HepG2 (cell line): ENCODE measurements at regions not wholly inside any gene's neighbourhood (a gene's known extent, or its start where the extent isn't known, plus 50 kb on each side); places are given as distances from the start of the nearest gene placed in this dataset.

ENCODE experiments used
- ATAC-seq: fragments of 200-7000 bp; cut with Tn5 transposase; 3 replicates; pipeline ENCODE4 v1.9.1; 2020; ENCODE audit warnings: mild to moderate bottlenecking, moderate library complexity
- BruUV-seq: library from RNA; stranded (reverse); fragments of 400-500 nt; replicated peaks from 2 replicates; lab custom pipeline; 2021; lab: Mats Ljungman, UMichigan
- CTCF ChIA-PET: fragments of 300-600 bp; formaldehyde crosslinking; extraction: SDS; loops from one replicate; lab custom pipeline; 2021; ENCODE audit warnings: low total read pairs, inconsistent platforms, low intra/inter-chr PET ratio; lab: Yijun Ruan, JAX
- POLR2A ChIA-PET: fragments of 350-600 bp; sonication (Branson Sonifier 250); formaldehyde crosslinking; loops from one replicate; lab custom pipeline; 2020; ENCODE audit warnings: antibody characterized with exemption, inconsistent platforms; lab: Yijun Ruan, JAX
- DNase-seq: peaks from one replicate; pipeline ENCODE4 v3.0.0-alpha.2; 2015; ENCODE audit warnings: low spot score
- FAIRE-seq: peaks from 3 replicates; lab custom pipeline; 2011; peaks lifted over from hg19 to GRCh38; lab: Jason Lieb, UNC
- H2AFZ ChIP-seq: one replicate; pipeline ENCODE4 v1.6.1; 2011; ENCODE audit warnings: low read length, inconsistent platforms
- H3K27ac ChIP-seq: fragments of 300-600 bp; 3 replicates; pipeline ENCODE4 v1.8.0; 2011; ENCODE audit warnings: mixed run types, mild to moderate bottlenecking, mixed read lengths, low read length, inconsistent platforms; ENCODE audit not compliant: insufficient read depth; ENCODE audit errors: extremely low read length
- H3K27me3 ChIP-seq, 2 experiments: fragments of 200-600 bp in 1 of 2; 2 replicates in 1 of 2; 3 replicates in 1 of 2; pipeline versions ENCODE4 v1.6.0 to v1.8.0; 2011; ENCODE audit warnings: low read length in 2 of 2, mild to moderate bottlenecking in 2 of 2, moderate library complexity in 2 of 2, inconsistent platforms in 1 of 2; ENCODE audit not compliant: insufficient read depth in 2 of 2, control insufficient read depth in 1 of 2
- H3K36me3 ChIP-seq, 2 experiments: fragments of 200-600 bp in 1 of 2; replicated peaks in 1 of 2; 2 replicates in 1 of 2; 3 replicates in 1 of 2; pipeline versions ENCODE4 v1.5.1 to v1.8.0; 2011; ENCODE audit warnings: low read length in 2 of 2, inconsistent platforms in 1 of 2; ENCODE audit not compliant: insufficient read depth in 2 of 2, control insufficient read depth in 1 of 2
- H3K4me1 ChIP-seq: 2 replicates; pipeline ENCODE4 v1.5.1; 2012; ENCODE audit warnings: low read length, inconsistent platforms; ENCODE audit not compliant: insufficient read depth
- H3K4me2 ChIP-seq: 2 replicates; pipeline ENCODE4 v1.6.0; 2011; ENCODE audit warnings: low read depth, low read length, inconsistent platforms
- H3K4me3 ChIP-seq, 3 experiments: fragments of 200-600 bp in 1 of 3; sonication (generic), shearing (Covaris generic) in 1 of 3; replicated peaks in 1 of 3; 2 replicates each; pipeline ENCODE4 v1.5.1; 2011 to 2016; ENCODE audit warnings: low read length in 3 of 3, inconsistent platforms in 2 of 3, low read depth in 2 of 3, mild to moderate bottlenecking in 2 of 3, control low read depth in 1 of 3, mixed read lengths in 1 of 3; ENCODE audit not compliant: insufficient read depth in 1 of 3
- H3K79me2 ChIP-seq: one replicate; pipeline ENCODE4 v1.6.1; 2011; ENCODE audit warnings: low read length, inconsistent platforms; ENCODE audit not compliant: insufficient read depth
- H3K9ac ChIP-seq: 2 replicates; pipeline ENCODE4 v1.6.0; 2011; ENCODE audit warnings: mild to moderate bottlenecking, low read depth, low read length, inconsistent platforms; ENCODE audit not compliant: insufficient read depth
- H3K9me3 ChIP-seq: 2 replicates; pipeline ENCODE4 v1.5.1; 2012; ENCODE audit warnings: mild to moderate bottlenecking, low read length
- H4K20me1 ChIP-seq: 2 replicates; pipeline ENCODE4 v1.6.0; 2011; ENCODE audit warnings: inconsistent platforms, mild to moderate bottlenecking, low read length, moderate library complexity; ENCODE audit not compliant: insufficient read depth
- CREM ChIP-seq, 2 experiments: sonication (generic) in 1 of 2; formaldehyde crosslinking in 1 of 2; IDR thresholded peaks; 2 replicates each; pipeline versions ENCODE4 v1.4.0 to v1.6.1; 2016 to 2020; ENCODE audit warnings: antibody characterized with exemption in 1 of 2, mild to moderate bottlenecking in 1 of 2, missing genetic modification reagents in 1 of 2
- EP300 ChIP-seq, 3 experiments: sonication (generic) in 1 of 3; formaldehyde crosslinking in 1 of 3; IDR thresholded peaks; 2 replicates each; pipeline versions ENCODE4 v1.5.1 to v1.6.1; 2011 to 2020; ENCODE audit warnings: low read depth in 2 of 3, low read length in 2 of 3, borderline replicate concordance in 1 of 3, improper control_type of control experiment in 1 of 3, mild to moderate bottlenecking in 1 of 3, missing genetic modification reagents in 1 of 3, moderate library complexity in 1 of 3
- HDAC2 ChIP-seq: sonication (generic); formaldehyde crosslinking; IDR thresholded peaks from 2 replicates; pipeline ENCODE4 v1.4.0; 2020; ENCODE audit warnings: missing genetic modification reagents
- ZBTB21 ChIP-seq: sonication (generic); formaldehyde crosslinking; IDR thresholded peaks from 2 replicates; pipeline ENCODE4 v1.4.0; 2020; ENCODE audit warnings: missing genetic modification reagents
- ZFP82 ChIP-seq: sonication (generic); formaldehyde crosslinking; IDR thresholded peaks from 2 replicates; pipeline ENCODE4 v1.5.1; 2020; ENCODE audit warnings: mild to moderate bottlenecking, missing genetic modification reagents, borderline replicate concordance
- ZNF564 ChIP-seq: sonication (generic); formaldehyde crosslinking; IDR thresholded peaks from 2 replicates; pipeline ENCODE4 v1.8.1; 2023; ENCODE audit warnings: mild to moderate bottlenecking, missing genetic modification reagents
- ZNF776 ChIP-seq: sonication (generic); formaldehyde crosslinking; IDR thresholded peaks from 2 replicates; pipeline ENCODE4 v1.4.0; 2020; ENCODE audit warnings: mild to moderate bottlenecking, missing genetic modification reagents
- WGBS: methylation state at CpG from one replicate; pipeline ENCODE4 v1.1.6; 2017; ENCODE audit warnings: low lambda C conversion rate; 5-methylcytosine and 5-hydroxymethylcytosine counted together
- in situ Hi-C: cut with HindIII; loops from 2 replicates; pipeline ENCODE4 v1.10.0; 2017; ENCODE audit warnings: low pct_unique_long_range_greater_than_20kb; ENCODE audit not compliant: extremely low pct_ligation_motif_present
- intact Hi-C: fragments of 100-400 bp; cut with micrococcal nuclease; formaldehyde crosslinking; loops from one replicate; pipeline ENCODE4 v1.10.0; 2022; ENCODE audit not compliant: unreplicated experiment
- TF ChIP-seq, protein P1 (sequence below): sonication (generic); formaldehyde crosslinking; IDR thresholded peaks from 2 replicates; pipeline ENCODE4 v1.9.0; 2021; ENCODE audit warnings: mild to moderate bottlenecking, missing genetic modification reagents

DNA sequence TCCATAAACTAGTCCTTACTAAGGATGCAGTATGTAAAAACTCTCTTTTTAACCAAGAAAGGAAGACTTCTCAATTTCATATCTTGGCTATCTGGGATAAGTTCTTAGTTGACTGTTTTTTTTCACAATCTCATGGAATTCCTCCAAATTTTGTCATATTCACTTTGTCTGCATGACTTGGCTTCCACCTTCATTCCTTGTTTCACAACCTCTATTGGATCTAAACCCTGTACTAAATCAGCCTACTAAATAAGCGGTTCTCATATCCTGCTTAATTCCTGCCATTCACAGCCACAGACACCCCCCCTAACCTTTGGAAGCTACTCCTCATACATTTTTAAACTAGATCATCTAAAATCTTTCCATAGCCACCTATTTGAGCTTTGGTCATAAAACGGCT is 370.6 kb upstream of the NAALADL2 start (continued):
- TF ChIP-seq EP300 (IDR thresholded peaks at IDR 0.05; ENCODE audit: low read depth in 2 of 2, low read length in 2 of 2) (no peak), EP300 (CRISPR knock-in tag; IDR thresholded peaks at IDR 0.05; ENCODE audit: borderline replicate concordance) (no peak)
- TF ChIP-seq, all 625 proteins: peak for 0

DNA sequence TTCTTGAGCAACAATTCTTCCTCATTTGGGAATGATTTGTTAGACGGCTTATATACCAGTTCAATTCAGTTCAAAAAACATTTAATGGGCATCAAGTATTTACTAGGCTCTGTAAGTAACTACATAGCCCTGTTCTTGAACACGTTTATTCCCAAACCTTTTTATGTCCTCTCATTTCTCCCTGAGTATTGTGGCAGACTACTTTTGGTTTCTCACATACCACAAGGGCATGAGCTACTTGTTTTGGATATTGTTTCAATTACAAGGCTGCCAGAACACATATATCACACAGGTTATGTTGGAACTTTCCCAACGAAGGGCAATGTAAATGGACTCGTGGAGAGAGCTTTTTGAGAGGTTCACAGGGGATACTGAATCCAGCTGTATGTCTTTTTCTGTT is 363.8 kb upstream of the NAALADL2 start:
- POLR2A ChIA-PET = no interaction called here
- no TSS peak for BruUV-seq

More for the DNA sequence above, 363.8 kb upstream of the NAALADL2 start:
- H3K27me3 ChIP-seq = no peaks in the 10 kb centered on the region
- CTCF ChIA-PET = no interaction called here
- TF ChIP-seq ZNF564 (CRISPR knock-in tag) (no peak), CREM (IDR thresholded peaks at IDR 0.05) (no peak), CREM (CRISPR knock-in tag; IDR thresholded peaks at IDR 0.05) (no peak), HDAC2 (no peak), ZNF776 (CRISPR knock-in tag) (no peak), ZFP82 (CRISPR knock-in tag) (no peak), ZBTB21 (no peak)
- TF ChIP-seq, protein P1, sequence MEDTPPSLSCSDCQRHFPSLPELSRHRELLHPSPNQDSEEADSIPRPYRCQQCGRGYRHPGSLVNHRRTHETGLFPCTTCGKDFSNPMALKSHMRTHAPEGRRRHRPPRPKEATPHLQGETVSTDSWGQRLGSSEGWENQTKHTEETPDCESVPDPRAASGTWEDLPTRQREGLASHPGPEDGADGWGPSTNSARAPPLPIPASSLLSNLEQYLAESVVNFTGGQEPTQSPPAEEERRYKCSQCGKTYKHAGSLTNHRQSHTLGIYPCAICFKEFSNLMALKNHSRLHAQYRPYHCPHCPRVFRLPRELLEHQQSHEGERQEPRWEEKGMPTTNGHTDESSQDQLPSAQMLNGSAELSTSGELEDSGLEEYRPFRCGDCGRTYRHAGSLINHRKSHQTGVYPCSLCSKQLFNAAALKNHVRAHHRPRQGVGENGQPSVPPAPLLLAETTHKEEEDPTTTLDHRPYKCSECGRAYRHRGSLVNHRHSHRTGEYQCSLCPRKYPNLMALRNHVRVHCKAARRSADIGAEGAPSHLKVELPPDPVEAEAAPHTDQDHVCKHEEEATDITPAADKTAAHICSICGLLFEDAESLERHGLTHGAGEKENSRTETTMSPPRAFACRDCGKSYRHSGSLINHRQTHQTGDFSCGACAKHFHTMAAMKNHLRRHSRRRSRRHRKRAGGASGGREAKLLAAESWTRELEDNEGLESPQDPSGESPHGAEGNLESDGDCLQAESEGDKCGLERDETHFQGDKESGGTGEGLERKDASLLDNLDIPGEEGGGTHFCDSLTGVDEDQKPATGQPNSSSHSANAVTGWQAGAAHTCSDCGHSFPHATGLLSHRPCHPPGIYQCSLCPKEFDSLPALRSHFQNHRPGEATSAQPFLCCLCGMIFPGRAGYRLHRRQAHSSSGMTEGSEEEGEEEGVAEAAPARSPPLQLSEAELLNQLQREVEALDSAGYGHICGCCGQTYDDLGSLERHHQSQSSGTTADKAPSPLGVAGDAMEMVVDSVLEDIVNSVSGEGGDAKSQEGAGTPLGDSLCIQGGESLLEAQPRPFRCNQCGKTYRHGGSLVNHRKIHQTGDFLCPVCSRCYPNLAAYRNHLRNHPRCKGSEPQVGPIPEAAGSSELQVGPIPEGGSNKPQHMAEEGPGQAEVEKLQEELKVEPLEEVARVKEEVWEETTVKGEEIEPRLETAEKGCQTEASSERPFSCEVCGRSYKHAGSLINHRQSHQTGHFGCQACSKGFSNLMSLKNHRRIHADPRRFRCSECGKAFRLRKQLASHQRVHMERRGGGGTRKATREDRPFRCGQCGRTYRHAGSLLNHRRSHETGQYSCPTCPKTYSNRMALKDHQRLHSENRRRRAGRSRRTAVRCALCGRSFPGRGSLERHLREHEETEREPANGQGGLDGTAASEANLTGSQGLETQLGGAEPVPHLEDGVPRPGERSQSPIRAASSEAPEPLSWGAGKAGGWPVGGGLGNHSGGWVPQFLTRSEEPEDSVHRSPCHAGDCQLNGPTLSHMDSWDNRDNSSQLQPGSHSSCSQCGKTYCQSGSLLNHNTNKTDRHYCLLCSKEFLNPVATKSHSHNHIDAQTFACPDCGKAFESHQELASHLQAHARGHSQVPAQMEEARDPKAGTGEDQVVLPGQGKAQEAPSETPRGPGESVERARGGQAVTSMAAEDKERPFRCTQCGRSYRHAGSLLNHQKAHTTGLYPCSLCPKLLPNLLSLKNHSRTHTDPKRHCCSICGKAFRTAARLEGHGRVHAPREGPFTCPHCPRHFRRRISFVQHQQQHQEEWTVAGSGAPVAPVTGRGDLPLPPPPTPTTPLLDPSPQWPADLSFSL (CRISPR knock-in tag) = no peak
- TF ChIP-seq, all 625 proteins: peak for 0
- no peak overlapping the region for H3K4me3 ChIP-seq
- FAIRE-seq (no peak), DNase-seq (no peak), ATAC-seq (no peak)
- no peaks in the 10 kb centered on the region for H3K4me1 ChIP-seq
- H4K20me1 ChIP-seq = no peaks in the 10 kb centered on the region
- in situ Hi-C loops (no loop called here), intact Hi-C loops (no loop called here)
- no peaks in the 10 kb centered on the region for H3K36me3 ChIP-seq
- no peaks in the 10 kb centered on the region for H3K79me2 ChIP-seq
- no peak overlapping the region for H3K4me2 ChIP-seq
- H3K27ac ChIP-seq = no peak overlapping the region
- no peaks in the 10 kb centered on the region for H3K9me3 ChIP-seq
- no peak overlapping the region for H3K9ac ChIP-seq
- 0% methylated on average over 4 of the region's 4 CpGs for WGBS
- no peak overlapping the region for H2AFZ ChIP-seq
